Islet precursor cell (in vitro differentiated cells): ENCODE measurements at regions not wholly inside any gene's neighbourhood (a gene's known extent, or its start where the extent isn't known, plus 50 kb on each side); places are given as distances from the start of the nearest gene placed in this dataset.

ENCODE experiments used
- DNase-seq: peaks from one replicate; pipeline ENCODE4 v3.0.0-alpha.2; 2018

- no peak for DNase-seq
Measured at GRCh38 chr2:5751873-5752482, 59.8 kb downstream of the SOX11 start.

GRCh38 chr2:5756272-5756671 lies 64.1 kb downstream of the SOX11 start:
- no peak for DNase-seq

GRCh38 chr2:5758346-5758745 lies 66.2 kb downstream of the SOX11 start:
- no peak for DNase-seq

- no peak for DNase-seq
Measured at GRCh38 chr2:5759949-5760348, 67.8 kb downstream of the SOX11 start.

GRCh38 chr2:5763531-5763930 lies 71.3 kb downstream of the SOX11 start:
- DNase-seq = no peak

GRCh38 chr2:5764041-5764440 lies 71.9 kb downstream of the SOX11 start:
- no peak for DNase-seq

GRCh38 chr2:5766056-5766455 lies 73.9 kb downstream of the SOX11 start:
- no peak for DNase-seq

GRCh38 chr2:5766561-5766960 lies 74.4 kb downstream of the SOX11 start:
- no peak for DNase-seq

GRCh38 chr2:5777131-5777535 lies 84.9 kb downstream of the SOX11 start:
- DNase-seq = peak; percentile 75

GRCh38 chr2:5781679-5782078 lies 89.5 kb downstream of the SOX11 start:
- no peak for DNase-seq

GRCh38 chr2:5782103-5782502 lies 89.9 kb downstream of the SOX11 start:
- DNase-seq = no peak

- DNase-seq = no peak
Measured at GRCh38 chr2:5788447-5788846, 96.3 kb downstream of the SOX11 start.

GRCh38 chr2:5791371-5791770 lies 99.2 kb downstream of the SOX11 start:
- no peak for DNase-seq

- peak; percentile 81 for DNase-seq
Measured at GRCh38 chr2:5794012-5794411, 101.8 kb downstream of the SOX11 start.

GRCh38 chr2:5798084-5798483 lies 105.9 kb downstream of the SOX11 start:
- peak; percentile 56 for DNase-seq

GRCh38 chr2:5799348-5799747 lies 107.2 kb downstream of the SOX11 start:
- no peak for DNase-seq

- peak; percentile 84 for DNase-seq
Measured at GRCh38 chr2:5803547-5803946, 111.4 kb downstream of the SOX11 start.

GRCh38 chr2:5818961-5819600 lies 126.9 kb downstream of the SOX11 start:
- no peak for DNase-seq

- no peak for DNase-seq
Measured at GRCh38 chr2:5824126-5824525, 131.9 kb downstream of the SOX11 start.

GRCh38 chr2:5825686-5826085 lies 133.5 kb downstream of the SOX11 start:
- DNase-seq = no peak

- DNase-seq = no peak
Measured at GRCh38 chr2:5826979-5827655, 134.9 kb downstream of the SOX11 start.

GRCh38 chr2:5834501-5834900 lies 142.3 kb downstream of the SOX11 start:
- no peak for DNase-seq

GRCh38 chr2:5839550-5839949 lies 147.4 kb downstream of the SOX11 start:
- no peak for DNase-seq

GRCh38 chr2:5841126-5841525 lies 148.9 kb downstream of the SOX11 start:
- no peak for DNase-seq

GRCh38 chr2:5842326-5842725 lies 150.1 kb downstream of the SOX11 start:
- no peak for DNase-seq
